GM20431 (cell line): ENCODE measurements at regions not wholly inside any gene's neighbourhood (a gene's known extent, or its start where the extent isn't known, plus 50 kb on each side); places are given as distances from the start of the nearest gene placed in this dataset.

Source experiments
- in situ Hi-C: fragments of 300-500 bp; cut with MseI, MboI; formaldehyde crosslinking; loops from one replicate; pipeline ENCODE4 v1.15.0; 2020; ENCODE audit warnings: low sequenced_read_pairs; ENCODE audit not compliant: unreplicated experiment

GRCh38 chr14:71198687-71199086 lies 291.4 kb downstream of the PCNX1 start:
- in situ Hi-C loops: no loop called here

GRCh38 chr14:71201840-71202239 lies 294.6 kb downstream of the PCNX1 start:
- in situ Hi-C loops: no loop called here

GRCh38 chr14:71202881-71203280 lies 295.6 kb downstream of the PCNX1 start:
- in situ Hi-C loops: no loop called here

GRCh38 chr14:71203306-71203705 lies 296.0 kb downstream of the PCNX1 start:
- in situ Hi-C loops: no loop called here

GRCh38 chr14:71204231-71204630 lies 297.0 kb downstream of the PCNX1 start:
- in situ Hi-C loops: no loop called here

GRCh38 chr14:71204768-71205167 lies 297.5 kb downstream of the PCNX1 start:
- in situ Hi-C loops: no loop called here

GRCh38 chr14:71206123-71206522 lies 298.9 kb downstream of the PCNX1 start:
- in situ Hi-C loops: no loop called here

GRCh38 chr14:71206766-71207371 lies 299.6 kb downstream of the PCNX1 start:
- in situ Hi-C loops: no loop called here

- in situ Hi-C loops: no loop called here
These were observed 301.6 kb downstream of the PCNX1 start for GRCh38 chr14:71208702-71209357.

GRCh38 chr14:71209888-71210287 lies 302.6 kb downstream of the PCNX1 start:
- in situ Hi-C loops: no loop called here

GRCh38 chr14:71212093-71212492 lies 304.8 kb downstream of the PCNX1 start:
- in situ Hi-C loops: no loop called here

GRCh38 chr14:71212683-71213107 lies 305.4 kb downstream of the PCNX1 start:
- in situ Hi-C loops: no loop called here

- in situ Hi-C loops: no loop called here
These were observed 307.0 kb downstream of the PCNX1 start for GRCh38 chr14:71214241-71214640.

GRCh38 chr14:71220462-71220861 lies 313.2 kb downstream of the PCNX1 start:
- in situ Hi-C loops: no loop called here

- in situ Hi-C loops: no loop called here
These were observed 313.9 kb downstream of the PCNX1 start for GRCh38 chr14:71221119-71221518.

- in situ Hi-C loops: no loop called here
These were observed 317.9 kb downstream of the PCNX1 start for GRCh38 chr14:71225113-71225512.

- in situ Hi-C loops: no loop called here
These were observed 321.5 kb downstream of the PCNX1 start for GRCh38 chr14:71228711-71229110.

GRCh38 chr14:71229875-71230274 lies 322.6 kb downstream of the PCNX1 start:
- in situ Hi-C loops: no loop called here

GRCh38 chr14:71230897-71231296 lies 323.6 kb downstream of the PCNX1 start:
- in situ Hi-C loops: no loop called here

- in situ Hi-C loops: no loop called here
These were observed 324.5 kb downstream of the PCNX1 start for GRCh38 chr14:71231521-71232393.

GRCh38 chr14:71232506-71232905 lies 325.2 kb downstream of the PCNX1 start:
- in situ Hi-C loops: no loop called here
